ENCODE measurements at regions not wholly inside any gene's neighbourhood (a gene's known extent, or its start where the extent isn't known, plus 50 kb on each side); places are given as distances from the start of the nearest gene placed in this dataset.

DNA sequence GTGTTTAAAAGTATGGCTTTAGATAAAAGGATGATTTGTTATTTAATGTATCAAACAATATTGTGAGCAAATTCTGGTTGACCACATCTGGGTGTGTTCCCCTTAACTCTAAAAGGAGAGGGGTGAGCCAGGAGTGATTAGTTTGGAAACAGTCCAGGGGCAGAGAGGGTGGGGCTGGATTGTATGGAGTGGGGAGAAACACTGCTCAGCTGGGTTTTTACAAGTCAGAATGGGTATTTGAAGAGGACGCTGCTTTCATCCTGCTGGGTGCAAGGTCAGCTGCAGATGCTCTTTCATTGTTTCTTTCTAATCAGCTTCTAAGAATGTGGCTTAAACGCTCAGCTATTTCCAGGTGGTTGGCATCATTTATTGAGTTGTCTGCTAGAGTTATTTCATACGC, 82.8 kb upstream of the LIMCH1 start:
- TF ChIP-seq POLR2AphosphoS5 (IDR thresholded peaks at IDR 0.05; ENCODE audit: low read depth, low read length), result no peak
- TF ChIP-seq, protein P1, sequence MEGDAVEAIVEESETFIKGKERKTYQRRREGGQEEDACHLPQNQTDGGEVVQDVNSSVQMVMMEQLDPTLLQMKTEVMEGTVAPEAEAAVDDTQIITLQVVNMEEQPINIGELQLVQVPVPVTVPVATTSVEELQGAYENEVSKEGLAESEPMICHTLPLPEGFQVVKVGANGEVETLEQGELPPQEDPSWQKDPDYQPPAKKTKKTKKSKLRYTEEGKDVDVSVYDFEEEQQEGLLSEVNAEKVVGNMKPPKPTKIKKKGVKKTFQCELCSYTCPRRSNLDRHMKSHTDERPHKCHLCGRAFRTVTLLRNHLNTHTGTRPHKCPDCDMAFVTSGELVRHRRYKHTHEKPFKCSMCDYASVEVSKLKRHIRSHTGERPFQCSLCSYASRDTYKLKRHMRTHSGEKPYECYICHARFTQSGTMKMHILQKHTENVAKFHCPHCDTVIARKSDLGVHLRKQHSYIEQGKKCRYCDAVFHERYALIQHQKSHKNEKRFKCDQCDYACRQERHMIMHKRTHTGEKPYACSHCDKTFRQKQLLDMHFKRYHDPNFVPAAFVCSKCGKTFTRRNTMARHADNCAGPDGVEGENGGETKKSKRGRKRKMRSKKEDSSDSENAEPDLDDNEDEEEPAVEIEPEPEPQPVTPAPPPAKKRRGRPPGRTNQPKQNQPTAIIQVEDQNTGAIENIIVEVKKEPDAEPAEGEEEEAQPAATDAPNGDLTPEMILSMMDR (IDR thresholded peaks at IDR 0.05), result no peak

Measured in Panc1 (cell line).